ENCODE measurements at regions not wholly inside any gene's neighbourhood (a gene's known extent, or its start where the extent isn't known, plus 50 kb on each side); places are given as distances from the start of the nearest gene placed in this dataset.

DNA sequence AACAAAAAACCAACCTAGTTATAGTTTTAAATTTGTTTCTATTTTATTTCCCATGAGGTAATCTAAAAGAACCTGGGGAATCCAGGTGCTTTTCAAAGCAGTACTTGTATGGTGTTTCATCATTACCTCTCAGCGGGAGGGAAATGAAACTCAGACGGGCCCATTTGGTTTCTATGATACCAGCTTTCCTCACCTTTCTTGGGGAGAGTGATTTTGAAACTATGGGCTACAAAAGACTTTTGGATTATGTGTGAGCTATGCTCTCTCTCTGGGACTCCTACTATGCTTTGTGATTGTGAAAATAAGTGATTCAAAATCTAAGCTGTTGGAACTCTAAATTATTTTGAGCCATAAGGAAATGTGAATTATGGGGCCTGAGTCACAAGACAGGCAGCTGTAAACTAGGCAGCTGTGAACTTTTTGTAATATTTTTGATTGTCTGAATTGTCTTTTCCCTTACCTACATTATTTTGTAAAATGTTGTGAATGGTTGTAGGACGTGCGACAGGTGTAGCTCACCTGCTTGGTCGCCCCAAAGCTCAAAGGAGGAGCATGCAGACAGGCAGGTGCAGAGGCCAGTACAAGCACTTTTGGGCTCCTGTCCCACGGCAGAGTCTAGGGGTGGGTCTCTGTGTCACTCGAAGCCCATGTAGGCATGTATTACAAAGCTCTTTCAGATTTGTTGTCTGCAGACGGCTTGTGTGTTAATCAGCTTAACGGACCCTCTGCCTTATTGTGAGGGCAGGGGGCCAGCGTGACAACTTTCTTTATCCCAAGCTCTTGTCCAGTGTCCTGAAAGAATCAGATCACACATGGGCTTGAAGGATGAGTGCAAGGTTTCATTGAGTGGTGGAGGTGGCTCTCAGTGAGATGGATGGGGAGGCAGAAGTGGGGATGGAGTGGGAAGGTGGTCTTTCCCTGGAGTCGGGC is 64.8 kb upstream of the BACH1 start:
- TF ChIP-seq, protein P1, sequence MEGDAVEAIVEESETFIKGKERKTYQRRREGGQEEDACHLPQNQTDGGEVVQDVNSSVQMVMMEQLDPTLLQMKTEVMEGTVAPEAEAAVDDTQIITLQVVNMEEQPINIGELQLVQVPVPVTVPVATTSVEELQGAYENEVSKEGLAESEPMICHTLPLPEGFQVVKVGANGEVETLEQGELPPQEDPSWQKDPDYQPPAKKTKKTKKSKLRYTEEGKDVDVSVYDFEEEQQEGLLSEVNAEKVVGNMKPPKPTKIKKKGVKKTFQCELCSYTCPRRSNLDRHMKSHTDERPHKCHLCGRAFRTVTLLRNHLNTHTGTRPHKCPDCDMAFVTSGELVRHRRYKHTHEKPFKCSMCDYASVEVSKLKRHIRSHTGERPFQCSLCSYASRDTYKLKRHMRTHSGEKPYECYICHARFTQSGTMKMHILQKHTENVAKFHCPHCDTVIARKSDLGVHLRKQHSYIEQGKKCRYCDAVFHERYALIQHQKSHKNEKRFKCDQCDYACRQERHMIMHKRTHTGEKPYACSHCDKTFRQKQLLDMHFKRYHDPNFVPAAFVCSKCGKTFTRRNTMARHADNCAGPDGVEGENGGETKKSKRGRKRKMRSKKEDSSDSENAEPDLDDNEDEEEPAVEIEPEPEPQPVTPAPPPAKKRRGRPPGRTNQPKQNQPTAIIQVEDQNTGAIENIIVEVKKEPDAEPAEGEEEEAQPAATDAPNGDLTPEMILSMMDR (IDR thresholded peaks at IDR 0.05; ENCODE audit: control extremely low read depth, extremely low read depth, low read depth, missing control alignments): no peak
- ChIA-PET CTCF (interaction anchor here (0.7 to 3.3 kb wide), 17 partner anchors 8 to 209 kb away, joined by 3 to 26 read pairs (median 4); no protein-coding TSS in a partner anchor), POLR2A (interaction anchor here (1.0 to 4.8 kb wide), 4 partner anchors 9 to 69 kb away, joined by 3 to 30 read pairs (median 4); partner anchors contain the start of gene BACH1)
- DNase-seq (ENCODE audit: extremely low spot score): peak; percentile 50

DNA sequence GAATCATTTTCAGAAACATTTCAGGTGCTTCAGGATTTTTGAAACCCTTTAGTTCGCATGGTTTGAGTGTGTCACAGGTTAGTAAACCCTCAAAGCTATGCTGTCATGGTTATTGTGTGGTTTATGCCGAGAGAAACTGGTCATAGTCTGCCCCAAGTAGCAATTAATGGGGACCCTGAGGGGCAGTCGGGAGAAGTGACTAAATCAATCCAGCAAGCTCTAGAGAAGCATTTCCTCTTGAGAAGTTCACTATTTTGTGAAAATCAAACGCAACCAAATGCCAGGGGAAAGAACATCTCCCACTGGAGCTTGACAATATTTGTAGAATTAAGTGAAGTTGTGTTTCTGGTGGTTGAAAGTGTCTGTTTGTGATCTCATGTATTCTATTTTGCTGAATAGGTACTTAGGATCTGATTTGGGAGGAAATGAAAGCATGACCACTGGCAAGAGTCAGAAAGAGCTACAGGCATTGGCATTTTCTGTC is 63.0 kb upstream of the BACH1 start:
- ChIA-PET POLR2A (interaction anchor here (1.5 to 4.8 kb wide), 2 partner anchors 10 to 64 kb away, joined by 6 to 30 read pairs; partner anchors contain the start of gene BACH1), CTCF (interaction anchor here (0.9 to 3.3 kb wide), 10 partner anchors 10 to 138 kb away, joined by 3 to 26 read pairs (median 4); no protein-coding TSS in a partner anchor)
- TF ChIP-seq, protein P1 (IDR thresholded peaks at IDR 0.05; ENCODE audit: control extremely low read depth, extremely low read depth, low read depth, missing control alignments): no peak
- DNase-seq (ENCODE audit: extremely low spot score): peak; percentile 32

DNA sequence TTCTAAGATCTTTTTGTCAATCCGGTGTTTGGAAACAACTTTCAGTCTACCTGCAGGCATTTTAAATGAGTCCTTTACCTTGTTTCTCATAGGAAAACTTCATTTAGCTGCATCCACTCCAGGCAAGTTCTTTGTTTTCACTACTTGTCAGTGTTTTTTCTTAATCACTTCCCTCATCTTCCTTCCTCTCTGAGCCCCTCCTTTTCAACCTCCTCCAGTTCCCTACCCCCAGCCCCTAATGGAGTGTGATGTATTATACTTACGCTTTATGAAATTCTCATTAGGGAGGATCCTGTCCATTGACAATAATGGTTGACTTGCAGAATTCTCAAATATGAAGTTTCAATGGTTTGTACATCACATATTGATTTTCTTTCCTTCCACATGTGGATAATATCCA is 62.5 kb upstream of the BACH1 start:
- POLR2A ChIA-PET: interaction anchor here (1.5 to 4.8 kb wide), 2 partner anchors 9 to 64 kb away, joined by 6 to 30 read pairs; partner anchors contain the start of gene BACH1
- CTCF ChIA-PET: interaction anchor here (0.9 to 3.3 kb wide), 10 partner anchors 9 to 137 kb away, joined by 3 to 26 read pairs (median 3); no protein-coding TSS in a partner anchor
- DNase-seq (ENCODE audit: extremely low spot score): no peak
- TF ChIP-seq, protein P1 (IDR thresholded peaks at IDR 0.05; ENCODE audit: control extremely low read depth, extremely low read depth, low read depth, missing control alignments): no peak

DNA sequence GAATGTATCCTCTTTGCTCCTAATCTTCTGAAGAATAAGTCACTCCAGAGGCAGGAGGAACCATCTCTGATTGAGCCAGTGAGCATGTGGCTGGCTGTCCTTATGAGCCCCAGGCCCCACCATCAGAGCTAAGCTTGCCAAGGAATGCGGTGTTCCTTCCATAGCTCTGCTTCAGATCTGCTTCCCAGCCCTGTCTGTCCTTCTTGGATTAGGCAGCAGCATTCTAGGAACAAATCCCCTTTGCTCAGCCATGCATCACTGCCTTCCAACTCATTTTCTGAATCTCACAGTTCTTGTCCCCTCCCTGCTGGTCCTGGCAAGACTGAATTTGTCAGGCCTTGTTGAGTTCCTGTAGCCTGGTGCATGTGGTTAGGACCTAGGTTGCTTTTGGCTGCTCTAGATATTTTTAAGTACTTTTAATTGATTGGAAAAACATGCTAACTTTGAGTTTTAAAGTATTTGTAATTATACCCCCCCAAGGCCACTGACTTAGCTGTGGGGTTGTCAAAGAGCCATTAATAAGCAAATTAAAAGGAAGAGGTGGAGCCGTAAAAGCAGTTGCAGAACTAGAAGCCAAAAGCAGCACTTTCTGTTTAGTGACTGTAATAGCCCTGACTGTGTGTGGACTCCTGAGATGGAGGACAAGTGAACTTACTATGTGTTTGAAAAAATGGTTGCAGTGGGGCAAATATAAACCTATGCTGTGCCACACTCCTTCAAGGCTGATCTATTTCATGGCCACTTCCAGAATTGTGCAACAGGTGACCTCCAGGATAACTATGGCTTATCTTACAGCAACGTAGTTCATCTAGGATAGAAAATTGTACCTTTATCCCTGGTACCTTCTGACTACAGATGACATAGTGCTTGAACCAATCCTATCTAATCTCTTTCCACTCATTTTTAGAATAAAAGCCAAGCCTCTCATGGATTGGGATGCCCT is 61.3 kb upstream of the BACH1 start:
- ChIA-PET POLR2A (interaction anchor here (4.8 kb wide), 1 partner anchor 62 kb away, joined by 30 read pairs; the partner anchor contains the start of gene BACH1), CTCF (interaction anchor here (1.3 to 2.7 kb wide), 5 partner anchors 10 to 136 kb away, joined by 3 to 8 read pairs (median 3); no protein-coding TSS in a partner anchor)
- TF ChIP-seq, protein P1 (IDR thresholded peaks at IDR 0.05; ENCODE audit: control extremely low read depth, extremely low read depth, low read depth, missing control alignments): no peak
- peak; percentile 21 for DNase-seq (ENCODE audit: extremely low spot score)

DNA sequence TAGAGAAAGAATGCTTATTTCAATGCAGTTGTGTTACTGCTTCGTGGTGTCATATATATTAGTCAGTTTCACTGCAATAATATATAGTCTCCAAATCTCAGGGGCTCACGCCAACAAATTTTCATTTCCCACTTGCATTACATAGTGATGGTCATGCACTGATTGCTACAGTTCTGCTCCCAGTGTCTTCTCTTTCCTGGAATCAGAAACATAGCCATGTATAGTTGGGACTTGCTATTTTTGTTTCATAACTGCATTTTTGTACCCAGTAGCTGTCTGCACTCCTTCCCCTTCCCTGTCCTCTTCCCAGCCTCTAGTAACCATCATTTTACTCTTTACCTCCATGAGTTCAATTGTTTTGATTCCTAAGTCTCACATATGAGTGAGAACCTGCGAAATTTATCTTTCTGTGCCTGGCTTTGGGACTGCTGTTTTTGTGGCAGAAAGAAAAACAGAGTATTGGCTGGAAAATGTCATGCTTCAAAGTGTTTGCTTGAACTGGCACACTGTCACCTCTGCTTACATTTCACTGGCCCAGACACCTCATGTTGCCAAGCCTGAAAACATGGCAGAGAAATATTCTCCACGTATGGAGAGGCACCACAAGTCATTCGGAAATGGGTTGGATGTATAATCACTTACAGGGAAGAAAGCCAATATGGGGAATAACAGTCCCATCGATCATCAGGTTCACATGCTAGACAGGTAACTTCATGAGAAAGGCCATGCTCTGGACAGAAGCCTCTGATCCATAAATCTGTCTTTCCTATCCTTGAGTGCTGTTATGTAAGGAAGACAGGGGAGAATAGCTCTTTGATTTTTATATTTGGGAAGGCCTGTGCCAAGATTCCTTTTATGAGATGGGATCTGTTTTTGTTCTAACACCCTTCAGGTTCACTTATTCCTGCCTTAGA is 60.4 kb upstream of the BACH1 start:
- ChIA-PET POLR2A (interaction anchor here (4.8 kb wide), 1 partner anchor 62 kb away, joined by 30 read pairs; the partner anchor contains the start of gene BACH1), CTCF (interaction anchor here (1.3 to 2.7 kb wide), 2 partner anchors 53 to 63 kb away, joined by 3 to 8 read pairs; no protein-coding TSS in a partner anchor)
- TF ChIP-seq, protein P1 (IDR thresholded peaks at IDR 0.05; ENCODE audit: control extremely low read depth, extremely low read depth, low read depth, missing control alignments): no peak
- no peak for DNase-seq (ENCODE audit: extremely low spot score)

All from GM10248 (cell line).